ENCODE measurements at regions not wholly inside any gene's neighbourhood (a gene's known extent, or its start where the extent isn't known, plus 50 kb on each side); places are given as distances from the start of the nearest gene placed in this dataset.

DNA sequence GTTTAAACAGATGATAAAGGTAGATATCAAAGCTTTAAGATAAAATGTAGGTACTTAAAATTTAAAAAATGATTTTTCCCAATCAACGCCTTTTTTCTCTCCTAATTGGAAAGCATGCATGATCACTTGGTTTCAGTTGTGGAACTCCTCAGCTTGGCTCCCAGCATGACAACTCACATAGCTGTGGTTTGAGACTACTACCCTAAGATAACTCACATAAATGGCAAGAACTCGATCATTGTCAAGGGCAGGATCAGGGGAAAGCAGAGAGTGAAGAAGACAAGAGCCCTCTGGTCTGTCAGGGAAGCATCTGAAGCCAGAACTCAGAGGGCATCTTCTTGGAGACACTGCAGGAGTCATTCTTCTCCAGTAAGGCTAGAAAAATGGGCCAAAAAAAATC, 516.7 kb downstream of the NTRK3 start:
- TF ChIP-seq, protein P1, sequence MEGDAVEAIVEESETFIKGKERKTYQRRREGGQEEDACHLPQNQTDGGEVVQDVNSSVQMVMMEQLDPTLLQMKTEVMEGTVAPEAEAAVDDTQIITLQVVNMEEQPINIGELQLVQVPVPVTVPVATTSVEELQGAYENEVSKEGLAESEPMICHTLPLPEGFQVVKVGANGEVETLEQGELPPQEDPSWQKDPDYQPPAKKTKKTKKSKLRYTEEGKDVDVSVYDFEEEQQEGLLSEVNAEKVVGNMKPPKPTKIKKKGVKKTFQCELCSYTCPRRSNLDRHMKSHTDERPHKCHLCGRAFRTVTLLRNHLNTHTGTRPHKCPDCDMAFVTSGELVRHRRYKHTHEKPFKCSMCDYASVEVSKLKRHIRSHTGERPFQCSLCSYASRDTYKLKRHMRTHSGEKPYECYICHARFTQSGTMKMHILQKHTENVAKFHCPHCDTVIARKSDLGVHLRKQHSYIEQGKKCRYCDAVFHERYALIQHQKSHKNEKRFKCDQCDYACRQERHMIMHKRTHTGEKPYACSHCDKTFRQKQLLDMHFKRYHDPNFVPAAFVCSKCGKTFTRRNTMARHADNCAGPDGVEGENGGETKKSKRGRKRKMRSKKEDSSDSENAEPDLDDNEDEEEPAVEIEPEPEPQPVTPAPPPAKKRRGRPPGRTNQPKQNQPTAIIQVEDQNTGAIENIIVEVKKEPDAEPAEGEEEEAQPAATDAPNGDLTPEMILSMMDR (IDR thresholded peaks at IDR 0.05) = no peak
- TF ChIP-seq HOXA7 (CRISPR knock-in tag; IDR thresholded peaks at IDR 0.05) (no peak), FOSL2 (IDR thresholded peaks at IDR 0.05) (no peak), FOSL2 (CRISPR knock-in tag; IDR thresholded peaks at IDR 0.05) (no peak), POLR2A (IDR thresholded peaks at IDR 0.05; ENCODE audit: low read length) (no peak), BHLHE40 (IDR thresholded peaks at IDR 0.05; ENCODE audit: low read depth, low read length) (no peak), EP300 (IDR thresholded peaks at IDR 0.05) (no peak), RAD21 (conservative IDR thresholded peaks at IDR 0.05 in 1 of 2, IDR thresholded peaks at IDR 0.05 in 1 of 2) (no peak), MAZ (IDR thresholded peaks at IDR 0.05; ENCODE audit: borderline replicate concordance, low read depth, low read length) (no peak), JUN (IDR thresholded peaks at IDR 0.05) (no peak), JUNB (IDR thresholded peaks at IDR 0.05) (no peak)
- TF ChIP-seq, protein P2, sequence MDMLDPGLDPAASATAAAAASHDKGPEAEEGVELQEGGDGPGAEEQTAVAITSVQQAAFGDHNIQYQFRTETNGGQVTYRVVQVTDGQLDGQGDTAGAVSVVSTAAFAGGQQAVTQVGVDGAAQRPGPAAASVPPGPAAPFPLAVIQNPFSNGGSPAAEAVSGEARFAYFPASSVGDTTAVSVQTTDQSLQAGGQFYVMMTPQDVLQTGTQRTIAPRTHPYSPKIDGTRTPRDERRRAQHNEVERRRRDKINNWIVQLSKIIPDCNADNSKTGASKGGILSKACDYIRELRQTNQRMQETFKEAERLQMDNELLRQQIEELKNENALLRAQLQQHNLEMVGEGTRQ (IDR thresholded peaks at IDR 0.05) = no peak
- TF ChIP-seq, protein P3, sequence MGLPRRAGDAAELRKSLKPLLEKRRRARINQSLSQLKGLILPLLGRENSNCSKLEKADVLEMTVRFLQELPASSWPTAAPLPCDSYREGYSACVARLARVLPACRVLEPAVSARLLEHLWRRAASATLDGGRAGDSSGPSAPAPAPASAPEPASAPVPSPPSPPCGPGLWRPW (IDR thresholded peaks at IDR 0.05) = no peak
